ENCODE measurements at regions not wholly inside any gene's neighbourhood (a gene's known extent, or its start where the extent isn't known, plus 50 kb on each side); places are given as distances from the start of the nearest gene placed in this dataset.

DNA sequence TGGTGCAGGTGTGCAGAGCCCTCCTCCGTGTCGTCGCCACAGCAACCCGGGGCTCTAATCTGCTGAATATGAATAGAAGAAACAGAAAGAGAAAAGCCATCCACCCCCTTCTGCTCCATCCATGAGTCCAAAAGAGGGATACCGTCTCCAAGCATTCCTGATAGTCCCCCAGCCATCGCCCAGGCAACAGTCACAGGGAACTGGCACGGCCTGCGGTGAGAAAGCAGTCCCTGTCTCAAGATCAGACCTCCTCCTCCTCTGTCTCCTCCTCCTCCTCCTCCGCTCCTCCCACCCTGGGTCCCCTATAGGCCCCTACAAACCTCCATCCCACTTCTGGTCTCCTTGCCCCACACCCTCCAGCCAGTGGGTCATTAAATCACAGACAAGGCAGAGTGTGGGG, 308.1 kb upstream of the MPDZ start:
- H3F3A ChIP-seq (ENCODE audit: insufficient read depth, low read length): no peaks in the 10 kb centered on the region
- H3K4me3 ChIP-seq (ENCODE audit: low read depth, low read length, poor library complexity, severe bottlenecking): no peak overlapping the region
- H3K4me1 ChIP-seq (ENCODE audit: insufficient read depth, low read length, severe bottlenecking): no peaks in the 10 kb centered on the region
- H3K9ac ChIP-seq (ENCODE audit: low read length): no peak overlapping the region
- no peak overlapping the region for H3K4me2 ChIP-seq (ENCODE audit: low read length)
- no peaks in the 10 kb centered on the region for H4K20me1 ChIP-seq (ENCODE audit: insufficient read depth, low read length)
- H3K9me3 ChIP-seq (ENCODE audit: low read length): no peaks in the 10 kb centered on the region
- H2AFZ ChIP-seq (ENCODE audit: low read length): no peak overlapping the region
- no peaks in the 10 kb centered on the region for H3K27me3 ChIP-seq (ENCODE audit: insufficient read depth, low read length)
- no peaks in the 10 kb centered on the region for H3K79me2 ChIP-seq (ENCODE audit: insufficient read depth, low read length)
- H3K27ac ChIP-seq (ENCODE audit: low read depth, low read length, poor library complexity, severe bottlenecking): no peak overlapping the region
- TF ChIP-seq, protein P1, sequence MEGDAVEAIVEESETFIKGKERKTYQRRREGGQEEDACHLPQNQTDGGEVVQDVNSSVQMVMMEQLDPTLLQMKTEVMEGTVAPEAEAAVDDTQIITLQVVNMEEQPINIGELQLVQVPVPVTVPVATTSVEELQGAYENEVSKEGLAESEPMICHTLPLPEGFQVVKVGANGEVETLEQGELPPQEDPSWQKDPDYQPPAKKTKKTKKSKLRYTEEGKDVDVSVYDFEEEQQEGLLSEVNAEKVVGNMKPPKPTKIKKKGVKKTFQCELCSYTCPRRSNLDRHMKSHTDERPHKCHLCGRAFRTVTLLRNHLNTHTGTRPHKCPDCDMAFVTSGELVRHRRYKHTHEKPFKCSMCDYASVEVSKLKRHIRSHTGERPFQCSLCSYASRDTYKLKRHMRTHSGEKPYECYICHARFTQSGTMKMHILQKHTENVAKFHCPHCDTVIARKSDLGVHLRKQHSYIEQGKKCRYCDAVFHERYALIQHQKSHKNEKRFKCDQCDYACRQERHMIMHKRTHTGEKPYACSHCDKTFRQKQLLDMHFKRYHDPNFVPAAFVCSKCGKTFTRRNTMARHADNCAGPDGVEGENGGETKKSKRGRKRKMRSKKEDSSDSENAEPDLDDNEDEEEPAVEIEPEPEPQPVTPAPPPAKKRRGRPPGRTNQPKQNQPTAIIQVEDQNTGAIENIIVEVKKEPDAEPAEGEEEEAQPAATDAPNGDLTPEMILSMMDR (IDR thresholded peaks at IDR 0.05; ENCODE audit: low read length): no peak
- no peak for TF ChIP-seq EZH2 (IDR thresholded peaks at IDR 0.05; ENCODE audit: borderline replicate concordance, low read length)
- no peaks in the 10 kb centered on the region for H3K9me2 ChIP-seq (ENCODE audit: low read depth, low read length)
- H3K36me3 ChIP-seq (ENCODE audit: insufficient read depth, low read length): no peaks in the 10 kb centered on the region

DNA sequence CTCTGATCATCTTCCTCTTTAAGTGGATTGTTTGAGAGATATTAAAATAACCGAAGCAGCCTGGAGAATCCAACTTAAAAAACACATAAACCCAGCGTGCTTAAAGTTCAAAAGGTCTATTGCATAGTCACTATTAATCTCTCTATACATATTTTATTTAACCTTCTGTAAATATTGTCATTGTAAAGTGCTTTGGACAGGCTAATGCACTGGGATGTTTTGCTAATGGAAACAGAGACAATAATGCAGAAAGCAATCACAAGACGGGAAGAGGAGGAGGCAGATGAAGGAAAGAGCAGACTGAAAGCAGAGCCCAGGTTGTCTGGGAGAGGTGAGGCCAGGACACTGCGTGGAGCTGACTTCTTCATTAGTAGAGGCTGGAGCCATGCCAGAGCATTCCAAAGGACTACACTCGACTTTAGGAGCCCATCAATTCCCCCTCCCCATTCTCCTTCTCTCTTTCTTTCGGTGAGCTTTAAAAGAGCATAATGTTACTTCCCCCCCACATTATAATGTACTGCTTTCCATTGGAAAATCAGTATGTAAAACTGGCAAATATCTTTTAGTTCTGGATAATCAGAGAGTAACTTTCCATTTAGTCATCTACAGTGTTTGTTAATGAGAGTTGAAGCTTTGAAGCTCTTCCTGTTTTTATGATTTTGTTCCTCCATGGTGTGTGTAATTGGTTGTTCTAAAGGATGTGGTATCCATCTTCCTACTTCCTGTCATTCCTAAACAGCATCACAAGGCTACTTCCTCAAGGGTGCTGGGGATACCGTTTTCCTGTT, 307.3 kb upstream of the MPDZ start:
- Histone ChIP-seq H3K9me2 (ENCODE audit: low read depth, low read length) (no peaks in the 10 kb centered on the region), H3K4me2 (ENCODE audit: low read length) (no peak overlapping the region), H3K36me3 (ENCODE audit: insufficient read depth, low read length) (no peaks in the 10 kb centered on the region), H3K9ac (ENCODE audit: low read length) (no peak overlapping the region), H3K4me1 (ENCODE audit: insufficient read depth, low read length, severe bottlenecking) (no peaks in the 10 kb centered on the region), H3K4me3 (ENCODE audit: low read depth, low read length, poor library complexity, severe bottlenecking) (no peak overlapping the region), H2AFZ (ENCODE audit: low read length) (no peak overlapping the region), H3K27me3 (ENCODE audit: insufficient read depth, low read length) (no peaks in the 10 kb centered on the region), H3K79me2 (ENCODE audit: insufficient read depth, low read length) (no peaks in the 10 kb centered on the region), H3F3A (ENCODE audit: insufficient read depth, low read length) (no peaks in the 10 kb centered on the region), H4K20me1 (ENCODE audit: insufficient read depth, low read length) (no peaks in the 10 kb centered on the region), H3K27ac (ENCODE audit: low read depth, low read length, poor library complexity, severe bottlenecking) (no peak overlapping the region), H3K9me3 (ENCODE audit: low read length) (no peaks in the 10 kb centered on the region)
- TF ChIP-seq, protein P1 (IDR thresholded peaks at IDR 0.05; ENCODE audit: low read length): no peak
- TF ChIP-seq EZH2 (IDR thresholded peaks at IDR 0.05; ENCODE audit: borderline replicate concordance, low read length): no peak

DNA sequence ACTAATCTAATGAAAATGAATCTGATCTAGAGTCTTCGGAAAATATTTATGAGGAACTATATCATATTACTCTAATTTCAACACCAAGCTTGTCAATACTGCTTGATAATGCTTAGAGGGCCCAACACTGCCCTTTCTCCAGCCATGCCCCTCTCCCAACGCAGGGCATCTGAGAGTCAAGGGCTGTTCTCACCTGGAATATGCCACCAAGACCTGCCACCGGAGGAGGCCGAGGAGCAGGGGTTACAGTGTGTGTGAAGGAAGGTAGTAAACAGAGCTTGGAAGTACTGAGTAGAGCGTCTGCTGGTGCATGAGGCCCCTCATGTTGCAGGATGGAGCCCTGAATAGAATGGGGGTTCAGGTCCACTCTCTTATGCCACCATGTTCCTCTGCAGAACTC, 301.3 kb upstream of the MPDZ start:
- Histone ChIP-seq H3F3A (ENCODE audit: insufficient read depth, low read length) (no peaks in the 10 kb centered on the region), H3K9me2 (ENCODE audit: low read depth, low read length) (no peaks in the 10 kb centered on the region), H3K4me2 (ENCODE audit: low read length) (no peak overlapping the region), H4K20me1 (ENCODE audit: insufficient read depth, low read length) (no peaks in the 10 kb centered on the region), H3K79me2 (ENCODE audit: insufficient read depth, low read length) (no peaks in the 10 kb centered on the region), H3K27me3 (ENCODE audit: insufficient read depth, low read length) (no peaks in the 10 kb centered on the region), H2AFZ (ENCODE audit: low read length) (no peak overlapping the region), H3K4me3 (ENCODE audit: low read depth, low read length, poor library complexity, severe bottlenecking) (no peak overlapping the region), H3K9me3 (ENCODE audit: low read length) (no peaks in the 10 kb centered on the region), H3K36me3 (ENCODE audit: insufficient read depth, low read length) (no peaks in the 10 kb centered on the region), H3K9ac (ENCODE audit: low read length) (no peak overlapping the region), H3K4me1 (ENCODE audit: insufficient read depth, low read length, severe bottlenecking) (no peaks in the 10 kb centered on the region), H3K27ac (ENCODE audit: low read depth, low read length, poor library complexity, severe bottlenecking) (no peak overlapping the region)
- TF ChIP-seq EZH2 (IDR thresholded peaks at IDR 0.05; ENCODE audit: borderline replicate concordance, low read length): no peak
- TF ChIP-seq, protein P1 (IDR thresholded peaks at IDR 0.05; ENCODE audit: low read length): no peak
